Adrenal gland (tissue), 9 donors: ENCODE measurements at regions not wholly inside any gene's neighbourhood (a gene's known extent, or its start where the extent isn't known, plus 50 kb on each side); places are given as distances from the start of the nearest gene placed in this dataset.

Experiments used
- DNase-seq, 7 donors: peaks; one replicate each; pipeline ENCODE4 v3.0.0-alpha.2; 2019 to 2020
- H3K27ac ChIP-seq, 5 donors: fragments of 200-600 bp; sonication (generic) in 4 of 5; 1 replicate in 3 of 5; 2 replicates in 2 of 5; pipeline versions ENCODE4 v1.5.1 to v1.8.0; 2016 to 2020; ENCODE audit warnings: mild to moderate bottlenecking in 1 of 5
- H3K27me3 ChIP-seq: fragments of 200-600 bp; 2 replicates; pipeline ENCODE4 v1.8.0; 2021
- H3K36me3 ChIP-seq, 2 donors: fragments of 200-600 bp; replicated peaks in 1 of 2; 1 replicate in 1 of 2; 2 replicates in 1 of 2; pipeline versions ENCODE4 v1.5.1 to v1.8.0; 2018 to 2022
- H3K4me1 ChIP-seq, 2 donors: fragments of 200-600 bp; replicated peaks in 1 of 2; 1 replicate in 1 of 2; 2 replicates in 1 of 2; pipeline versions ENCODE4 v1.5.1 to v1.8.0; 2018 to 2021
- H3K4me3 ChIP-seq, 4 donors: fragments of 200-600 bp; sonication (generic) in 3 of 4; one replicate each; pipeline ENCODE4 v1.5.1; 2016 to 2018
- H3K9me3 ChIP-seq, 3 donors: fragments of 200-600 bp; sonication (generic) in 1 of 3; replicated peaks in 1 of 3; 1 replicate in 2 of 3; 2 replicates in 1 of 3; pipeline versions ENCODE4 v1.5.1 to v1.8.0; 2016 to 2021
- POLR2A ChIP-seq, 2 donors: fragments of 450-650 bp; IDR thresholded peaks; one replicate each; pipeline ENCODE4 v1.6.1; 2017; ENCODE audit warnings: antibody characterized with exemption in 2 of 2, mild to moderate bottlenecking in 2 of 2, moderate library complexity in 1 of 2
- WGBS, 4 donors: extraction: QIAGEN DNeasy Blood & Tissue Kit in 2 of 4; methylation state at CpG; one replicate each; pipeline versions ENCODE4 v1.1.5 to v1.1.7; 2013 to 2017; 5-methylcytosine and 5-hydroxymethylcytosine counted together
- intact Hi-C, 2 donors: fragments of 100-400 bp; cut with DNase I; formaldehyde crosslinking; loops; one replicate each; pipeline versions ENCODE4 v1.14.1 to v1.15.0; 2022 to 2023
- TF ChIP-seq, protein P1 (sequence below), 6 experiments: fragments of 450-650 bp in 4 of 6; fragments of 200-600 bp in 2 of 6; sonication (generic) in 1 of 6; IDR thresholded peaks; 1 replicate in 5 of 6; 2 replicates in 1 of 6; pipeline versions ENCODE4 v1.5.1 to v1.8.0; 2016 to 2021; ENCODE audit warnings: antibody characterized with exemption in 6 of 6, mild to moderate bottlenecking in 2 of 6, moderate library complexity in 1 of 6
- donor health status: healthy with polysubstance abuse.
- donor health status: Bipolar disorder and iron deficiency.
- donor health status: DM: yes; HTN: yes; CAD: no.
- donor health status: DM: no; HTN: no; CAD: no.
- donor health status: DM: no; HTN: no; CAD: no.

DNA sequence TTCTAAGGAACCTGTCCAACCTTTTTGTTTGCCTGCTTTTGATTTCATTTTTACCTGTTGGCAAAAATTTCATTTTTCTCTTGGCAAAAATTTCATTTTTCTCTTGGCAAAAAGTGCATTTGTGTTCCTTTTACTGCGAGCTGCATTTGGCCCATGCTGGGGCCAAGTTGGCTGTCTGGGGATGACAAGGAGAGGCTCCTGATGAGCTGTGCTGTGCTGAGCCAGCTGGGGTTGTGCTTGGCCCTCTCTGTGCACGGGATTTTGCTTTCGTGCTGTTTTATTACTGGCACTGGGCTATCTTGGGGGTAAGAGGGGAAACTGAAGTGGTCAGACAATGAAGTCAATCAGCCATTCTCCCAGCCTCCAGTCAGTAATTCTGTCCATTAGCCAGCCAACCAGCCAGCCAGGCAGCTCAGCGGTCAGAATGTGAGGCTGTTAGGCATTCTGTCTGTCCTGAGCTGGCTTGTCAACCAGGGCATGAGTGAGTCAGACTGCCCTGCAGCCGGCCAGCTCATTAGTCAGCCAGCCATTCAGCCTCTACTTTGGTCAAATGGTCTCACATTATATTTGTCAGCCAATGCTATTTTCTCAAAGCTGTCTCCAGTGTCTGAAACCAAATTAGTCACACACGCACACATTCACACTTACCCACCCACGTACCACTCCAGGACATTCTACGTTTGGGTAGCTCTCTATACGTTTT, 56.9 kb upstream of the PRPS1 start:
- no peak overlapping the region for H3K27ac ChIP-seq
- intact Hi-C loops = no loop called here
- no peak overlapping the region for H3K4me3 ChIP-seq
- WGBS, 4 donors = 49 to 69% (median 58%) methylated on average over 7 to 9 of the region's 9 CpGs
- H3K27me3 ChIP-seq = peaks cover 7% of the 10 kb centered on the region
- peak; percentile 24 to 77 (median 64) for DNase-seq
- TF ChIP-seq, protein P1, sequence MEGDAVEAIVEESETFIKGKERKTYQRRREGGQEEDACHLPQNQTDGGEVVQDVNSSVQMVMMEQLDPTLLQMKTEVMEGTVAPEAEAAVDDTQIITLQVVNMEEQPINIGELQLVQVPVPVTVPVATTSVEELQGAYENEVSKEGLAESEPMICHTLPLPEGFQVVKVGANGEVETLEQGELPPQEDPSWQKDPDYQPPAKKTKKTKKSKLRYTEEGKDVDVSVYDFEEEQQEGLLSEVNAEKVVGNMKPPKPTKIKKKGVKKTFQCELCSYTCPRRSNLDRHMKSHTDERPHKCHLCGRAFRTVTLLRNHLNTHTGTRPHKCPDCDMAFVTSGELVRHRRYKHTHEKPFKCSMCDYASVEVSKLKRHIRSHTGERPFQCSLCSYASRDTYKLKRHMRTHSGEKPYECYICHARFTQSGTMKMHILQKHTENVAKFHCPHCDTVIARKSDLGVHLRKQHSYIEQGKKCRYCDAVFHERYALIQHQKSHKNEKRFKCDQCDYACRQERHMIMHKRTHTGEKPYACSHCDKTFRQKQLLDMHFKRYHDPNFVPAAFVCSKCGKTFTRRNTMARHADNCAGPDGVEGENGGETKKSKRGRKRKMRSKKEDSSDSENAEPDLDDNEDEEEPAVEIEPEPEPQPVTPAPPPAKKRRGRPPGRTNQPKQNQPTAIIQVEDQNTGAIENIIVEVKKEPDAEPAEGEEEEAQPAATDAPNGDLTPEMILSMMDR (IDR thresholded peaks at IDR 0.05) = no peak
- no peak for TF ChIP-seq POLR2A (IDR thresholded peaks at IDR 0.05)
- H3K9me3 ChIP-seq = no peaks in the 10 kb centered on the region
- no peaks in the 10 kb centered on the region for H3K4me1 ChIP-seq
- H3K36me3 ChIP-seq = no peaks in the 10 kb centered on the region

DNA sequence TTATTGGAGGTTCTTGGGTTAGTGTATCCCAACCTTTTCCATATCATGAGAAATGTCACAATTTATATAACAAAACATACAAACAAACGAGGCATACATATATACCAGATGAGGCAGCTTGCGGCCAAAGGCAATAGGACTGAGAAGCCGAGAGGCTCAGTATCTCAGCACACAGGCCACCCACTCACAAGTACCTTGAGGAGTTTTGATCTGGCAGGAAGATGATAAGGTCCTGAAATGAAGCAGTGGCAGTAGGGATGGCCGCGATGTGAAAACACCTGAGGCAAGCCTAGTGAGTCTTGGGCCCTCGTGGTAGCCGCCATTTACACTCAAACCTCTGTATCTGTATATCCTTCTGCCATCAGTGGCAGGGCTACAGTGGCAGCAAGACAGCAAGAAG, 55.3 kb upstream of the PRPS1 start:
- H3K27me3 ChIP-seq = no peaks in the 10 kb centered on the region
- H3K4me1 ChIP-seq = no peaks in the 10 kb centered on the region
- no peaks in the 10 kb centered on the region for H3K9me3 ChIP-seq
- WGBS, 4 donors = 78 to 95% (median 86%) methylated on average over 4 to 7 of the region's 7 CpGs
- H3K36me3 ChIP-seq = no peaks in the 10 kb centered on the region
- DNase-seq = no peak
- TF ChIP-seq, protein P1 (IDR thresholded peaks at IDR 0.05) = no peak
- TF ChIP-seq POLR2A (IDR thresholded peaks at IDR 0.05) = no peak
- no peak overlapping the region for H3K4me3 ChIP-seq
- no peak overlapping the region for H3K27ac ChIP-seq
- intact Hi-C loops = no loop called here

DNA sequence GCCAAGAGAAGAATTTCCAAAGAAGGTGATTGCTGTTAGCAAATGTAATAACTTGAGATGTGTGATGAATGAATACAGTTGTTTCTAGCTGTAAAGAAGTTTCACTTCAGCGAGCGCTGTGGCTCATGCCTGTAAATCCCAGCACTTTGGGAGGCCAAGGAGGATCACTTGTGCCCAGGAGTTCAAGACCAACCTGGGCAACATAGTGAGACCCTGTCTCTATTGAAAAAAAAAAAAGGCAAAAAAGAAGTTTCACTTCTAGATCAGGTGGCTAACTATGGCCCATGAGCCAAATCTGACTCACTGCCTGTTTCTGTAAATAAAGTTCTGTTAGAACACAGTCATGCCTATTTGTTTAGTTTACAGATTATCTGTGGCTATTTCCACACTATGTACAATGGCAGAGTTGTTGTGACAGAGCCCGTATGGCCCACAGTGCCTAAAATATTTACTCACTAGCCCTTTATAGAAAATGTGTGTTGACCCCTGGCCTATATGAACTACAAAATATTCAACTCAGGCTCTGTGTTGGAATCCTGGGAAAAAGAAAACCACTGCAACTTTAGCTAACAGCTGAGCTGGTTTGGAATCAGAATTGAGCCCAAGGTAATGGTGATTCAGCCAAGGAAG, 54.1 kb upstream of the PRPS1 start:
- no peak overlapping the region for H3K27ac ChIP-seq
- WGBS, 4 donors = 63 to 88% (median 84%) methylated on average over 3 of the region's 3 CpGs
- H3K4me3 ChIP-seq = no peak overlapping the region
- intact Hi-C loops = no loop called here
- H3K9me3 ChIP-seq = no peaks in the 10 kb centered on the region
- no peaks in the 10 kb centered on the region for H3K27me3 ChIP-seq
- H3K4me1 ChIP-seq = no peaks in the 10 kb centered on the region
- TF ChIP-seq, protein P1 (IDR thresholded peaks at IDR 0.05) = no peak
- no peak for TF ChIP-seq POLR2A (IDR thresholded peaks at IDR 0.05)
- DNase-seq = no peak
- H3K36me3 ChIP-seq = no peaks in the 10 kb centered on the region

DNA sequence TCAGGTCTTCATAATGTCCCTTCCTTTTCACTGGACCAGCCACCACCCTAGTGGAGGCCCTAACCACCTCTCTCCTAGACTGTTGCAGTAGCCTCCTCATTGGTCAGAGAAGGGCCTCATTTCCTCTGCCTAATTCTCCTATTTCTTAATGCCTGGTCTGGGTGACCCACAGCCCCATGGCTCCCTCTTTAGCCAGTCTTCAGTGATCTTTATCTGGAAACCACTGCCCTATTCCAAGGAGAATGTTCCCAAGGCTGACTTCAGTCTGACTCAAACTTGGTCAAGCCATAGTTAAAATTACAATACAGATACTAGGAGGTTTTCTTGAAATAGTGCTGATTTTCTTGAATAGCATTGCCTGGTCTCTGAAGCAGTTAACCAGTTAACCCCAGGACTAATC, 53.6 kb upstream of the PRPS1 start:
- TF ChIP-seq, protein P1 (IDR thresholded peaks at IDR 0.05) = no peak
- no peak for TF ChIP-seq POLR2A (IDR thresholded peaks at IDR 0.05)
- Histone ChIP-seq H3K4me3 (no peak overlapping the region), H3K4me1 (no peaks in the 10 kb centered on the region), H3K27me3 (no peaks in the 10 kb centered on the region), H3K9me3 (no peaks in the 10 kb centered on the region), H3K36me3 (no peaks in the 10 kb centered on the region), H3K27ac (no peak overlapping the region)
- intact Hi-C loops = no loop called here
- DNase-seq = no peak
